K562 (cell line): ENCODE measurements at regions not wholly inside any gene's neighbourhood (a gene's known extent, or its start where the extent isn't known, plus 50 kb on each side); places are given as distances from the start of the nearest gene placed in this dataset.
A peak's percentile ranks its signal among the peaks of the same experiment; 100 is the strongest.

Source experiments
- ATAC-seq: fragments of 200-7000 bp; cut with Tn5 transposase; 3 replicates; pipeline ENCODE4 v1.9.1; 2020; ENCODE audit warnings: moderate library complexity
- BruUV-seq: library from RNA; stranded (reverse); fragments of 400-500 nt; replicated peaks from 2 replicates; lab custom pipeline; 2021; lab: Mats Ljungman, UMichigan
- CTCF ChIA-PET: fragments of 300-600 bp; formaldehyde crosslinking; extraction: SDS; loops from one replicate; lab custom pipeline; 2021; ENCODE audit warnings: low intra/inter-chr PET ratio; lab: Yijun Ruan, JAX
- POLR2A ChIA-PET: fragments of 300-600, 350-650 bp; sonication (Branson Sonifier 250); formaldehyde crosslinking; extraction: SDS; loops from one replicate; lab custom pipeline; 2021; ENCODE audit warnings: antibody characterized with exemption, inconsistent platforms; lab: Yijun Ruan, JAX
- DNase-seq, 4 experiments: peaks; one replicate each; pipeline versions ENCODE4 v3.0.0 to v3.0.0-alpha.2; 2011 to 2018; ENCODE audit warnings: low spot score in 3 of 4, mixed read lengths in 3 of 4; ENCODE audit errors: extremely low read depth in 1 of 4
- FAIRE-seq: peaks from 2 replicates; lab custom pipeline; 2011; peaks lifted over from hg19 to GRCh38; lab: Jason Lieb, UNC
- H2AFZ ChIP-seq: 2 replicates; pipeline ENCODE4 v1.6.0; 2011; ENCODE audit warnings: low read depth, low read length, control low read depth, inconsistent platforms
- H3K27ac ChIP-seq: fragments of 200-600 bp; 3 replicates; pipeline ENCODE4 v1.8.0; 2011; ENCODE audit warnings: low read depth, mild to moderate bottlenecking, control low read depth, inconsistent platforms, low read length, moderate library complexity, mixed read lengths; ENCODE audit errors: extremely low read depth
- H3K27me3 ChIP-seq, 2 experiments: fragments of 300-600 bp in 1 of 2; 2 replicates in 1 of 2; 3 replicates in 1 of 2; pipeline versions ENCODE4 v1.6.0 to v1.8.0; 2011; ENCODE audit warnings: inconsistent platforms in 2 of 2, low read length in 2 of 2, mild to moderate bottlenecking in 1 of 2, mixed read lengths in 1 of 2, moderate library complexity in 1 of 2; ENCODE audit not compliant: control insufficient read depth in 2 of 2, insufficient read depth in 2 of 2
- H3K36me3 ChIP-seq: fragments of 300-600 bp; 3 replicates; pipeline ENCODE4 v1.8.0; 2011; ENCODE audit warnings: mild to moderate bottlenecking, low read length, inconsistent platforms; ENCODE audit not compliant: control insufficient read depth, insufficient read depth
- H3K4me1 ChIP-seq, 2 experiments: fragments of 200-600 bp in 1 of 2; replicated peaks in 1 of 2; 2 replicates in 1 of 2; 3 replicates in 1 of 2; pipeline versions ENCODE4 v1.5.1 to v1.8.0; 2011; ENCODE audit warnings: inconsistent platforms in 2 of 2, low read length in 2 of 2, mild to moderate bottlenecking in 1 of 2, mixed read lengths in 1 of 2, moderate library complexity in 1 of 2; ENCODE audit not compliant: control insufficient read depth in 2 of 2, insufficient read depth in 2 of 2
- H3K4me2 ChIP-seq: 2 replicates; pipeline ENCODE4 v1.6.1; 2011; ENCODE audit warnings: low read length, control low read depth, inconsistent platforms, mixed read lengths; ENCODE audit not compliant: insufficient read depth
- H3K4me3 ChIP-seq: fragments of 200-600 bp; sonication (generic), shearing (Covaris generic); 2 replicates; pipeline ENCODE4 v1.5.1; 2016; ENCODE audit warnings: control low read depth, inconsistent platforms
- H3K79me2 ChIP-seq: fragments of 200-600 bp; 3 replicates; pipeline ENCODE4 v1.8.0; 2011; ENCODE audit warnings: low read length, inconsistent platforms; ENCODE audit not compliant: control insufficient read depth, insufficient read depth
- H3K9ac ChIP-seq, 2 experiments: 2 replicates each; pipeline versions ENCODE4 v1.6.0 to v1.6.1; 2011; ENCODE audit warnings: low read depth in 2 of 2, low read length in 2 of 2, control low read depth in 1 of 2, inconsistent platforms in 1 of 2, mild to moderate bottlenecking in 1 of 2, mixed read lengths in 1 of 2; ENCODE audit not compliant: insufficient read depth in 1 of 2
- H3K9me1 ChIP-seq: one replicate; pipeline ENCODE4 v1.6.0; 2011; ENCODE audit warnings: inconsistent platforms, mild to moderate bottlenecking, low read length, moderate library complexity; ENCODE audit not compliant: control insufficient read depth, insufficient read depth
- H3K9me3 ChIP-seq: replicated peaks from 2 replicates; pipeline ENCODE4 v1.5.1; 2011; ENCODE audit warnings: low read depth, low read length, inconsistent platforms; ENCODE audit not compliant: control insufficient read depth, insufficient read depth
- H4K20me1 ChIP-seq: replicated peaks from 2 replicates; pipeline ENCODE4 v1.6.1; 2011; ENCODE audit warnings: low read length, inconsistent platforms, mixed read lengths; ENCODE audit not compliant: control insufficient read depth, insufficient read depth
- BCLAF1 ChIP-seq, 2 experiments: fragments of 450-650 bp in 1 of 2; IDR thresholded peaks; 2 replicates each; pipeline ENCODE4 v1.6.1; 2011 to 2017; ENCODE audit warnings: low read depth in 2 of 2, antibody characterized with exemption in 1 of 2, borderline replicate concordance in 1 of 2, low read length in 1 of 2, mild to moderate bottlenecking in 1 of 2, mixed read lengths in 1 of 2; ENCODE audit not compliant: control insufficient read depth in 1 of 2
- BMI1 ChIP-seq: fragments of 150-350 bp; IDR thresholded peaks from 2 replicates; pipeline ENCODE4 v1.6.1; 2014; ENCODE audit warnings: low read length
- CTCF ChIP-seq, 3 experiments: IDR thresholded peaks in 2 of 3; conservative IDR thresholded peaks in 1 of 3; 2 replicates each; pipeline ENCODE4 v1.5.1; 2011 to 2012; ENCODE audit warnings: low read length in 3 of 3, mild to moderate bottlenecking in 3 of 3, control low read depth in 2 of 3, improper control_type of control experiment in 1 of 3, inconsistent platforms in 1 of 3, low read depth in 1 of 3, mixed read lengths in 1 of 3, moderate library complexity in 1 of 3; ENCODE audit not compliant: insufficient read depth in 2 of 3
- ILK ChIP-seq: fragments of 450-650 bp; IDR thresholded peaks from 2 replicates; pipeline ENCODE4 v1.6.1; 2016; ENCODE audit warnings: missing genetic modification characterization, low read depth, mild to moderate bottlenecking, missing compliant biosample characterization, moderate library complexity, borderline replicate concordance
- MTA3 ChIP-seq: fragments of 450-650 bp; formaldehyde crosslinking; IDR thresholded peaks from 2 replicates; pipeline ENCODE4 v1.6.1; 2017; ENCODE audit warnings: mild to moderate bottlenecking, borderline replicate concordance
- PHB2 ChIP-seq: fragments of 450-650 bp; IDR thresholded peaks from 2 replicates; pipeline ENCODE4 v1.6.1; 2017; ENCODE audit warnings: low read depth
- PML ChIP-seq: IDR thresholded peaks from 2 replicates; pipeline ENCODE4 v1.6.1; 2012; ENCODE audit warnings: low read length, inconsistent platforms
- POLR2AphosphoS2 ChIP-seq: IDR thresholded peaks from 2 replicates; pipeline ENCODE4 v1.6.1; 2012; ENCODE audit warnings: low read length, improper control_type of control experiment
- RAD21 ChIP-seq, 2 experiments: fragments of 250-450 bp in 1 of 2; fragments of 450-650 bp in 1 of 2; sonication (Bioruptor Pico) in 1 of 2; formaldehyde crosslinking in 1 of 2; IDR thresholded peaks in 1 of 2; conservative IDR thresholded peaks in 1 of 2; 2 replicates each; pipeline versions ENCODE4 v1.4.0 to v1.8.0; 2020 to 2022; ENCODE audit warnings: mild to moderate bottlenecking in 2 of 2, moderate library complexity in 1 of 2
- TEAD1 ChIP-seq, 2 experiments: fragments of 450-650 bp in 1 of 2; sonication (generic) in 1 of 2; formaldehyde crosslinking; IDR thresholded peaks; 2 replicates each; pipeline versions ENCODE4 v1.4.0 to v1.8.0; 2020 to 2022; ENCODE audit warnings: mild to moderate bottlenecking in 2 of 2, missing genetic modification reagents in 1 of 2
- U2AF1 ChIP-seq: fragments of 200-400 bp; formaldehyde crosslinking; optimal IDR thresholded peaks from 2 replicates; pipeline ENCODE3; 2017; ENCODE audit warnings: mild to moderate bottlenecking, low read depth, low read length, moderate library complexity
- WGBS: fragments of 100-300 bp; shearing (Covaris generic); methylation state at CpG from one replicate; pipeline ENCODE4 v1.1.6; 2016; ENCODE audit warnings: low coverage, mixed read lengths; ENCODE audit not compliant: insufficient coverage; ENCODE audit errors: missing lambda C conversion rate; 5-methylcytosine and 5-hydroxymethylcytosine counted together
- in situ Hi-C: fragments of 300-500 bp; cut with MboI; formaldehyde crosslinking; loops from 4 replicates; pipeline ENCODE4 v1.15.0; 2018; ENCODE audit warnings: inconsistent platforms, mixed read lengths
- intact Hi-C: fragments of 100-400 bp; cut with micrococcal nuclease; formaldehyde crosslinking; loops from 2 replicates; pipeline ENCODE4 v1.14.2; 2022
- TF ChIP-seq, protein P1 (sequence below): sonication (generic); formaldehyde crosslinking; IDR thresholded peaks from 2 replicates; pipeline ENCODE4 v1.8.0; 2022; ENCODE audit warnings: mild to moderate bottlenecking, missing genetic modification reagents

- TF ChIP-seq BCLAF1 (IDR thresholded peaks at IDR 0.05; ENCODE audit: borderline replicate concordance in 1 of 2, control insufficient read depth in 1 of 2, low read depth in 2 of 2, low read length in 1 of 2) = no peak
- no peak for TF ChIP-seq PML
- no peak for TF ChIP-seq ILK
- no peak for TF ChIP-seq U2AF1
Measured at GRCh38 chr6:105485456-105485855, 82.6 kb upstream of the PREP start (continued).

DNA sequence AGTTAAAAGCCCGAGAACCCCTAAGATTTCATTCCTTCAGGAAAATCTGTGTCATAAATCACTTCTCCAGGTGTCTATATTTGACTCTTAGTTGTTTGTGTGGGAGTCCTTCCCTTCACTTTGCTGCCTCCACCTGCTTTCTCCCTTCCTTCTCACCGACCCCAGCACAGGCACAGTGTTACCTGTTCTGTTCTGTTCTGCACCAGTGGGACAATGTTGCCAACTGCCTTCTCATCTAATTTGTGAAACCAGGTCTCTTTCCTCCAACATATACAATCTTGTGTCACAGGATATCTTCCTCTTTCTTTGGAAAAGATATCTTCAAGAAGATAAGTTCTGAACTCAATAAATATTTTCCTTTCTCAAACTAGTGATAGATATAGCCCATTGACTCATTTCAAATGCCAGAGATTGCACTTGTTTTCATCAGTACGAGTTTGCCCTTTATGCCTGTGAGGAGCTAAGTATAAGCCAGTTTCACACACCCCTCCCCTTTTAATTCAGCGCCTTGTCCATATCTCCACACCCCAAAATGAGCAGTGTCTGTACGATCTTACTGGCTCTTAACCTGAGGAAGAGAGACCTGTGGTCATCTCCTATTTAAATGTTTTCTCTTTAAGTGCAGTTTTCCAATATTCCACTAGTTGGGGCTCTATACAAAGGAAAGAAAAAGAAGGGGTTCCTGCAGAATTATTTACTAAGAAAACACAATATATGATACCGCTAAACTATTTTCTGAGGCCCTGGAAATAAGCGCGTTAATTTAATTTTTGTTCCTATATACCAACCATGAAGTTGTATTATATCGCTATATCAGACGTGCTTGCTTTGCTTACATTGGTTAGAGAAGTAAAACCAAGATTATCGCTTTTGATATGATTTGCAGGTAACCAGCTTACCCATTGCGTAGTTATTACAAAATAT lies 81.6 kb upstream of the PREP start:
- in situ Hi-C loops (no loop called here), intact Hi-C loops (loop anchor here (2.0 to 10.0 kb wide), 5 partner anchors 248 to 820 kb away; no protein-coding TSS in a partner anchor)
- no peaks in the 10 kb centered on the region for H4K20me1 ChIP-seq
- no peaks in the 10 kb centered on the region for H3K9me1 ChIP-seq
- H3K4me2 ChIP-seq = no peak overlapping the region
- H3K36me3 ChIP-seq = no peaks in the 10 kb centered on the region
- no peak overlapping the region for H3K27ac ChIP-seq
- H3K27me3 ChIP-seq = peaks cover 2 to 4% of the 10 kb centered on the region in 2 experiments; a peak in 1 of 5 replicates
- H3K4me3 ChIP-seq = no peak overlapping the region
- no peaks in the 10 kb centered on the region for H3K9me3 ChIP-seq
- FAIRE-seq (peak; percentile 61), ATAC-seq (peak; percentile 76), DNase-seq (peak; percentile 25 to 31 (median 28))
- CTCF ChIA-PET = interaction anchor here (1.2 to 1.3 kb wide), 3 partner anchors 600 to 816 kb away, joined by 3 read pairs; no protein-coding TSS in a partner anchor
- H3K4me1 ChIP-seq = no peaks in the 10 kb centered on the region; a peak in 2 of 5 replicates
- H2AFZ ChIP-seq = no peak overlapping the region
- no peak overlapping the region for H3K9ac ChIP-seq
- BruUV-seq = no TSS peak
- POLR2A ChIA-PET = interaction anchor here (1.4 kb wide), 1 partner anchor 14 kb away, joined by 3 read pairs; no protein-coding TSS in a partner anchor
- no peaks in the 10 kb centered on the region for H3K79me2 ChIP-seq
- 5% methylated on average over 12 of the region's 12 CpGs for WGBS
- TF ChIP-seq TEAD1 (CRISPR knock-in tag; IDR thresholded peaks at IDR 0.05) (no peak), BMI1 (no peak), POLR2AphosphoS2 (no peak), RAD21 (CRISPR knock-in tag; conservative IDR thresholded peaks at IDR 0.05 in 1 of 2, IDR thresholded peaks at IDR 0.05 in 1 of 2) (peak; percentile 90 to 91), PHB2 (no peak), MTA3 (no peak), CTCF (IDR thresholded peaks at IDR 0.05 in 2 of 3, conservative IDR thresholded peaks at IDR 0.05 in 1 of 3; ENCODE audit: insufficient read depth in 2 of 3, low read depth in 1 of 3, low read length in 3 of 3) (peak; percentile 61 to 90 (median 67); a peak in 5 of 6 replicates)
- TF ChIP-seq, protein P1, sequence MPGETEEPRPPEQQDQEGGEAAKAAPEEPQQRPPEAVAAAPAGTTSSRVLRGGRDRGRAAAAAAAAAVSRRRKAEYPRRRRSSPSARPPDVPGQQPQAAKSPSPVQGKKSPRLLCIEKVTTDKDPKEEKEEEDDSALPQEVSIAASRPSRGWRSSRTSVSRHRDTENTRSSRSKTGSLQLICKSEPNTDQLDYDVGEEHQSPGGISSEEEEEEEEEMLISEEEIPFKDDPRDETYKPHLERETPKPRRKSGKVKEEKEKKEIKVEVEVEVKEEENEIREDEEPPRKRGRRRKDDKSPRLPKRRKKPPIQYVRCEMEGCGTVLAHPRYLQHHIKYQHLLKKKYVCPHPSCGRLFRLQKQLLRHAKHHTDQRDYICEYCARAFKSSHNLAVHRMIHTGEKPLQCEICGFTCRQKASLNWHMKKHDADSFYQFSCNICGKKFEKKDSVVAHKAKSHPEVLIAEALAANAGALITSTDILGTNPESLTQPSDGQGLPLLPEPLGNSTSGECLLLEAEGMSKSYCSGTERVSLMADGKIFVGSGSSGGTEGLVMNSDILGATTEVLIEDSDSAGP = no peak
